Testis (tissue), 2 donors: ENCODE measurements at regions not wholly inside any gene's neighbourhood (a gene's known extent, or its start where the extent isn't known, plus 50 kb on each side); places are given as distances from the start of the nearest gene placed in this dataset.

Experiments used
- DNase-seq: peaks from one replicate; pipeline ENCODE4 v3.0.0-alpha.2; 2019
- H3K27ac ChIP-seq, 2 donors: fragments of 200-600 bp; sonication (generic); one replicate each; pipeline ENCODE4 v1.5.1; 2019
- H3K27me3 ChIP-seq: fragments of 200-600 bp; sonication (generic); one replicate; pipeline ENCODE4 v1.5.1; 2019
- H3K36me3 ChIP-seq: fragments of 200-600 bp; sonication (generic); one replicate; pipeline ENCODE4 v1.5.1; 2017; ENCODE audit warnings: low read depth; ENCODE audit errors: missing control alignments
- H3K4me1 ChIP-seq: fragments of 200-600 bp; sonication (generic); one replicate; pipeline ENCODE4 v1.5.1; 2019
- H3K4me3 ChIP-seq, 2 donors: fragments of 200-600 bp; sonication (generic); one replicate each; pipeline ENCODE4 v1.5.1; 2017 to 2019
- H3K9me3 ChIP-seq: fragments of 200-600 bp; sonication (generic); one replicate; pipeline ENCODE4 v1.5.1; 2017
- CTCF ChIP-seq, 3 experiments: fragments of 450-650 bp in 2 of 3; fragments of 200-600 bp in 1 of 3; sonication (generic) in 1 of 3; IDR thresholded peaks; one replicate each; pipeline ENCODE4 v1.5.1; 2016 to 2019; ENCODE audit warnings: antibody characterized with exemption in 3 of 3, mild to moderate bottlenecking in 2 of 3, moderate library complexity in 1 of 3
- POLR2A ChIP-seq: fragments of 450-650 bp; IDR thresholded peaks from one replicate; pipeline ENCODE4 v1.6.1; 2017; ENCODE audit warnings: antibody characterized with exemption, mild to moderate bottlenecking, moderate library complexity
- WGBS, 2 donors: methylation state at CpG; one replicate each; pipeline ENCODE4 v1.1.5; 2018; 5-methylcytosine and 5-hydroxymethylcytosine counted together
- intact Hi-C: fragments of 100-400 bp; cut with DNase I; formaldehyde crosslinking; loops from one replicate; pipeline ENCODE4 v1.15.1; 2023; ENCODE audit warnings: low total_unique reads

- Histone ChIP-seq H3K36me3 (no peaks in the 10 kb centered on the region), H3K4me1 (no peaks in the 10 kb centered on the region), H3K9me3 (no peaks in the 10 kb centered on the region), H3K27me3 (no peaks in the 10 kb centered on the region), H3K27ac (no peak overlapping the region), H3K4me3 (no peak overlapping the region)
- 94 to 96% methylated on average over 3 of the region's 3 CpGs for WGBS, 2 donors
- intact Hi-C loops = no loop called here
- no peak for TF ChIP-seq POLR2A
- TF ChIP-seq CTCF (IDR thresholded peaks at IDR 0.05) = no peak
- DNase-seq = no peak
Observed at GRCh38 chr11:95544095-95544856, 245.3 kb downstream of the FAM76B start.

GRCh38 chr11:95542868-95543551, 246.6 kb downstream of the FAM76B start:
- Histone ChIP-seq H3K4me1 (no peaks in the 10 kb centered on the region), H3K9me3 (no peaks in the 10 kb centered on the region), H3K4me3 (no peak overlapping the region), H3K36me3 (no peaks in the 10 kb centered on the region), H3K27ac (no peak overlapping the region), H3K27me3 (no peaks in the 10 kb centered on the region)
- no peak for DNase-seq
- intact Hi-C loops = no loop called here
- whole genome bisulfite sequencing, 2 donors = 94 to 97% methylated on average over 2 of the region's 2 CpGs
- TF ChIP-seq CTCF (IDR thresholded peaks at IDR 0.05) (no peak), POLR2A (no peak)

GRCh38 chr11:95541715-95542114, 247.9 kb downstream of the FAM76B start:
- 91 to 93% methylated on average over 4 of the region's 4 CpGs for WGBS, 2 donors
- Histone ChIP-seq H3K4me3 (no peak overlapping the region), H3K36me3 (no peaks in the 10 kb centered on the region), H3K9me3 (no peaks in the 10 kb centered on the region), H3K27ac (no peak overlapping the region), H3K27me3 (no peaks in the 10 kb centered on the region), H3K4me1 (no peaks in the 10 kb centered on the region)
- TF ChIP-seq CTCF (IDR thresholded peaks at IDR 0.05) (no peak), POLR2A (no peak)
- no peak for DNase-seq
- intact Hi-C loops = no loop called here

- no peak for DNase-seq
- Histone ChIP-seq H3K9me3 (no peaks in the 10 kb centered on the region), H3K4me3 (no peak overlapping the region), H3K4me1 (no peaks in the 10 kb centered on the region), H3K36me3 (no peaks in the 10 kb centered on the region), H3K27ac (no peak overlapping the region), H3K27me3 (no peaks in the 10 kb centered on the region)
- intact Hi-C loops = no loop called here
- 87 to 93% methylated on average over 3 of the region's 3 CpGs for WGBS, 2 donors
- TF ChIP-seq CTCF (IDR thresholded peaks at IDR 0.05) = no peak
- TF ChIP-seq POLR2A = no peak
Observed at GRCh38 chr11:95536047-95536690, 253.4 kb downstream of the FAM76B start.
